HUDEP-2 (cell line): ENCODE measurements at regions not wholly inside any gene's neighbourhood (a gene's known extent, or its start where the extent isn't known, plus 50 kb on each side); places are given as distances from the start of the nearest gene placed in this dataset.

Experiments used
- DNase-seq, 76 experiments: peaks; one replicate each; lab custom pipeline; 2025; ENCODE audit not compliant: unreplicated experiment in 76 of 76; lab: John Stamatoyannopoulos, UW

GRCh38 chr18:25962919-25963318, 127.5 kb downstream of the SS18 start:
- DNase-seq = no peak

- no peak for DNase-seq
Measured at GRCh38 chr18:25962176-25962575, 128.2 kb downstream of the SS18 start.

GRCh38 chr18:25957017-25957416, 133.4 kb downstream of the SS18 start:
- no peak for DNase-seq

GRCh38 chr18:25953111-25953510, 137.3 kb downstream of the SS18 start:
- DNase-seq = no peak

- no peak for DNase-seq
Measured at GRCh38 chr18:25950321-25950720, 140.1 kb downstream of the SS18 start.

GRCh38 chr18:25946540-25946939, 143.9 kb downstream of the SS18 start:
- DNase-seq = no peak

- DNase-seq = no peak
Measured at GRCh38 chr18:25935356-25935755, 155.1 kb downstream of the SS18 start.

- no peak for DNase-seq
Measured at GRCh38 chr18:25931126-25931525, 159.3 kb downstream of the SS18 start.

GRCh38 chr18:25929787-25930186, 160.6 kb downstream of the SS18 start:
- DNase-seq = peak in 1 of 76 experiments; percentile 1

GRCh38 chr18:25927830-25928229, 162.6 kb downstream of the SS18 start:
- no peak for DNase-seq

- DNase-seq = no peak
Measured at GRCh38 chr18:25923193-25923592, 167.2 kb downstream of the SS18 start.

GRCh38 chr18:25921677-25922421, 168.6 kb downstream of the SS18 start:
- peak in 72 of 76 experiments; percentile 21 to 91 (median 69) for DNase-seq

- peak in 5 of 76 experiments; percentile 1 to 25 (median 7) for DNase-seq
Measured at GRCh38 chr18:25915907-25916306, 174.5 kb downstream of the SS18 start.

- DNase-seq = no peak
Measured at GRCh38 chr18:25898965-25899364, 191.4 kb downstream of the SS18 start.

GRCh38 chr18:25896956-25897355, 193.5 kb downstream of the SS18 start:
- DNase-seq = no peak

- peak in 36 of 76 experiments; percentile 4 to 75 (median 32) for DNase-seq
Measured at GRCh38 chr18:25896178-25896780, 194.1 kb downstream of the SS18 start.

GRCh38 chr18:25895518-25895917, 194.9 kb downstream of the SS18 start:
- DNase-seq = no peak

- DNase-seq = no peak
Measured at GRCh38 chr18:25886283-25886682, 204.1 kb downstream of the SS18 start.

- DNase-seq = no peak
Measured at GRCh38 chr18:25883091-25883490, 207.3 kb downstream of the SS18 start.

GRCh38 chr18:25881149-25881548, 209.3 kb downstream of the SS18 start:
- DNase-seq = no peak

GRCh38 chr18:25880441-25880840, 210.0 kb downstream of the SS18 start:
- no peak for DNase-seq

- DNase-seq = no peak
Measured at GRCh38 chr18:25876330-25876948, 214.0 kb downstream of the SS18 start.
